Upper lobe of right lung (tissue), 1 donor: ENCODE measurements at regions not wholly inside any gene's neighbourhood (a gene's known extent, or its start where the extent isn't known, plus 50 kb on each side); places are given as distances from the start of the nearest gene placed in this dataset.
A peak's percentile ranks its signal among the peaks of the same experiment; 100 is the strongest.

Experiments
- ATAC-seq: fragments of 200-7000 bp; cut with Tn5 transposase; one replicate; pipeline ENCODE4 v1.9.1; 2020; ENCODE audit warnings: mild to moderate bottlenecking, moderate library complexity
- DNase-seq: peaks from one replicate; pipeline ENCODE4 v3.0.0-alpha.2; 2020
- H3K27ac ChIP-seq: fragments of 200-600 bp; one replicate; pipeline ENCODE4 v1.8.0; 2022
- H3K27me3 ChIP-seq: fragments of 200-600 bp; one replicate; pipeline ENCODE4 v1.8.0; 2022; ENCODE audit warnings: mild to moderate bottlenecking
- H3K36me3 ChIP-seq: fragments of 200-600 bp; one replicate; pipeline ENCODE4 v1.8.0; 2022
- H3K4me1 ChIP-seq: fragments of 200-600 bp; one replicate; pipeline ENCODE4 v1.8.0; 2022
- H3K4me3 ChIP-seq: fragments of 200-600 bp; one replicate; pipeline ENCODE4 v1.8.0; 2022; ENCODE audit warnings: mild to moderate bottlenecking
- H3K9me3 ChIP-seq: fragments of 200-600 bp; one replicate; pipeline ENCODE4 v1.8.0; 2022
- intact Hi-C: fragments of 100-400 bp; cut with DNase I; formaldehyde crosslinking; loops from one replicate; pipeline ENCODE4 v1.11.0; 2022
- TF ChIP-seq, protein P1 (sequence below): fragments of 200-600 bp; IDR thresholded peaks from one replicate; pipeline ENCODE4 v1.8.0; 2022; ENCODE audit warnings: antibody characterized with exemption
- donor health status: DM: no; HTN: yes; CAD: no; lungs with severe emphysema.

DNA sequence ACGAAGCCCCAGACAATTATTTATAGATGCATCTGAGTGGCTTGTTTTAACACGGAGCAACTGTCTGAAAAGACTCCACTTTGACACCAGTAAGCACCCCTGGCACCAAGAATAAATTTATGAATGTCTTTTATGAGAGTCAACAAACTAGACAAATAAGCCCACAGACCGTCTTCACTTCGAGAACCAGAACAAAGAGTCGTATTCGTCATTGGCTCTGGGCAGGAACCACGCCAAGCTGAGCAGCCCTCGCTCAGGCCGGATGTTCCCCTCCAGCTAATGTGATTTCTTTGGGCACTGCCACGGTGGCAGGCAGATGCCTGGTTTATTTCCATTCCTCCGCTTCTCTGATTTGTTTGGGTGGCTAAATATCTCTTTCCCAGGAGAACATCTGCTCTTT lies 91.9 kb upstream of the STC2 start:
- intact Hi-C loops = no loop called here
- Histone ChIP-seq H3K27me3 (no peaks in the 10 kb centered on the region), H3K9me3 (no peaks in the 10 kb centered on the region), H3K4me1 (no peaks in the 10 kb centered on the region), H3K4me3 (no peak overlapping the region), H3K27ac (no peak overlapping the region), H3K36me3 (no peaks in the 10 kb centered on the region)
- TF ChIP-seq, protein P1, sequence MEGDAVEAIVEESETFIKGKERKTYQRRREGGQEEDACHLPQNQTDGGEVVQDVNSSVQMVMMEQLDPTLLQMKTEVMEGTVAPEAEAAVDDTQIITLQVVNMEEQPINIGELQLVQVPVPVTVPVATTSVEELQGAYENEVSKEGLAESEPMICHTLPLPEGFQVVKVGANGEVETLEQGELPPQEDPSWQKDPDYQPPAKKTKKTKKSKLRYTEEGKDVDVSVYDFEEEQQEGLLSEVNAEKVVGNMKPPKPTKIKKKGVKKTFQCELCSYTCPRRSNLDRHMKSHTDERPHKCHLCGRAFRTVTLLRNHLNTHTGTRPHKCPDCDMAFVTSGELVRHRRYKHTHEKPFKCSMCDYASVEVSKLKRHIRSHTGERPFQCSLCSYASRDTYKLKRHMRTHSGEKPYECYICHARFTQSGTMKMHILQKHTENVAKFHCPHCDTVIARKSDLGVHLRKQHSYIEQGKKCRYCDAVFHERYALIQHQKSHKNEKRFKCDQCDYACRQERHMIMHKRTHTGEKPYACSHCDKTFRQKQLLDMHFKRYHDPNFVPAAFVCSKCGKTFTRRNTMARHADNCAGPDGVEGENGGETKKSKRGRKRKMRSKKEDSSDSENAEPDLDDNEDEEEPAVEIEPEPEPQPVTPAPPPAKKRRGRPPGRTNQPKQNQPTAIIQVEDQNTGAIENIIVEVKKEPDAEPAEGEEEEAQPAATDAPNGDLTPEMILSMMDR = no peak
- ATAC-seq (no peak), DNase-seq (no peak)

DNA sequence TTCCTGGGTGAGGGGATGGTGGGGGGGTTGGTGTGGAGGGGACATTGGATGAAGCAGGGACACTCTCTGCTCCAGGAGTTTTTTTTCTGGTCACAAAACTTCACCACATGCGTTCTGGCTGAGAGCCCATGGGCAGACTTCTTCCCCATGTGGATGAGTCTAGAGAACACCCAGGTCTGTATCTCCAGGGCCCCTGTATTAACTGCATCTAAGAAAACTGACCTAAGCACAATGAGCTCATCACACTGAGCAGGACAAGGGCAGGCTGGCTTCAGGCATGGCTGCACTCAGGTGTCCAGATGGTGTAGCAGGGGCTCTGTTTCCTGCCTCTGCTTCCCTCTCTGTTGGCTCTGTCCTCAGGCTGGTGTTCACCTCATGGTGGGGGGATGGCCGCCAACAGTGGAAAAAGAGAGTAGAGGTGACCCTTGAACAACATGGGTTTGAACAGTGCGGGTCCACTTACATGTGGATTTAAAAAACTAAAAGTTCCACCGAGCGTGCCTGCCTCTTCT lies 85.3 kb upstream of the STC2 start:
- Histone ChIP-seq H3K4me3 (no peak overlapping the region), H3K27me3 (no peaks in the 10 kb centered on the region), H3K4me1 (no peaks in the 10 kb centered on the region), H3K36me3 (no peaks in the 10 kb centered on the region), H3K9me3 (no peaks in the 10 kb centered on the region), H3K27ac (no peak overlapping the region)
- TF ChIP-seq, protein P1 = no peak
- intact Hi-C loops = no loop called here
- ATAC-seq = no peak
- no peak for DNase-seq

DNA sequence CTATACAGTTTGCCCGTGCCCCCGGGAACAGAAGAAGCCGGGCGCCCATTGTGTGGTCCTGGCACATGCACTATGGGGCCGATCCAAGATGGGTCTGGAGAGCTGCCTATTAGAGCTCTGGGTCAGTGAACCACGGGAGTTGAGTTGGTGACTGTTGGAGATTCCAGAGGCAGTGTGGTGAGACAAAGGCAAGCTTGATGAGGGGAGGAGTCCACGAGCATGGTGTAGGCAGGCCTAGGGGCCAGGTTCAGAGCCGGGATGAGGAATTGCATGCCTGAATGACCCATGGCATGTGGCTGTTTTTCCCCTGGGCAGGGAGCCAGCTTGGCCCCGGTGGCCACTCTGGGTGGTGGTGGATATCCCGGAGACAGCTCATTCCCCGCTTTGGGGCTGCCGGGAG lies 84.4 kb upstream of the STC2 start:
- H3K36me3 ChIP-seq = no peaks in the 10 kb centered on the region
- no peak for DNase-seq
- H3K27me3 ChIP-seq = no peaks in the 10 kb centered on the region
- H3K27ac ChIP-seq = no peak overlapping the region
- peak; percentile 44 for ATAC-seq
- no peaks in the 10 kb centered on the region for H3K9me3 ChIP-seq
- TF ChIP-seq, protein P1 = no peak
- H3K4me3 ChIP-seq = no peak overlapping the region
- intact Hi-C loops = no loop called here
- H3K4me1 ChIP-seq = no peaks in the 10 kb centered on the region

DNA sequence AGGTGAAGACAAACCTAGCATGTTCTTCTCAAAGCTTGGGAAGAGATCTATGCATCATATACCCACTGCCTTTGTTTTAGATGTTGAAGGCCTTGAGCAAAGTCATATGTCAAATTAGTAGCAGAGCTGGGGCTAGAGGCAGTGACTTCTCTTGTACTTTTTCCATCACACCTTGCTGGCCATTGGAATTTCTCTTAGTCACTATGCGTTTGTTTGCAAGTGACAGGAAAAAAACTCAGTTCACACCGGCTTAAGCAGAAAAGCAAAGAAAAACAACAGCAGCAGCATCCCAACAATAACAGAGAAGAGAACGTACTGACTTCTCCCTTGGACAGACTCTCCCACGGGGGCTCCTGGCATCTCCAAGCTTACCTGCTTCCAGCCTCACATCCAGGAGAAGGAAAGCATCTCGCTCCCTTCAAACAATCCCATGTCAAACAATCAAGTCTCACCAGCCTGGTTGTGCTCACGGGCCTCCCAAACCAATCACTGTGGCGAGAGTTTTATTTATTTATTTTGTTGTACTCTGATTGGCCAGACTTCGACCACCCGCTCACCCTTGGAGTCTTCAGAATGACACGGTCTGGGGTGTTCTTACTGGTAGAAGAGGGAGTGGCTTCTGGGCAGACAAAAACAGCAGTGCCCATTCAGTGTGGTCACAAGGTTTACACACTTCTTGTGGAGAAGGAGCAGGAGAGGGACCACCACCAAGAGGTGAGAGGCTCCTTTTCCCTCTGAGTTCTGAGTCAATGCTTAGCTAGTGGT lies 83.8 kb upstream of the STC2 start:
- intact Hi-C loops = no loop called here
- TF ChIP-seq, protein P1 = no peak

DNA sequence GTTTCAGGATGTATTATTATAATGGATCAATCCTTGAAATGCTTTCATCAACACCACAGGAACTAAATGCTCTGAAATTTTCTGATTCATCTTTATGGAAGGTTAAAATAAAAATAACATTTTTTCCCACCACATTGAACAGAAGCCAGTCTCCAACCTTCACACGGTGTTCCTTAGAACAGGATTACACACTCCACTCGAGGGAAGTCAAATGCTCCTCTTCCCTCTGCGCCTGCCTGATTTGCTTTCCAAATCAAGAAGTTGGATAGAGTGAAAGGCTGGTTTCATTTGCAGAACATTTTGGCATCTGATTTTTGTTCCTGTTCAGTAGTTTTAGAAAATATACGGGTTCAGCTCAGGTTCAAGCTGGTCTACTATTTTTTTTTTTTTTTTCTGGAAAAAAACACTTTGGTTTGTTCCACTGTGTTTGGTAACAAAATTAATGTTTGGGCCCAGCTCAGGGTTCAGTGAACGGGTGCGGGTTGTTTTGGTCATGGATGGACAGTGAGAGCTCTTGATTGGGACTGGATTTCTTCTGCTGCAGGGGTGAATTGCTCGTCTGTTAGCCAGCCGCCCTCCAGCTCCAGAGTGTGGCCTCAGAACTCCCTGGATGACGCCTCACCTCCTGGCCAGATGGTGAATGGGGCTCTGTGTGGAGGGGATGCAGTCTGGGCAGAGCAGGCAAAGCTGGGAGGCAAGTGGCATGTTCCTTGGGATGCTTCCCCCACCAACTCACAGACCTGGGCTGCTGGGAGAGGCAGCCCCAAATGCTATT lies 82.4 kb upstream of the STC2 start:
- no peaks in the 10 kb centered on the region for H3K27me3 ChIP-seq
- ATAC-seq (no peak), DNase-seq (no peak)
- no peak overlapping the region for H3K4me3 ChIP-seq
- no peaks in the 10 kb centered on the region for H3K36me3 ChIP-seq
- H3K4me1 ChIP-seq = no peaks in the 10 kb centered on the region
- TF ChIP-seq, protein P1 = no peak
- H3K27ac ChIP-seq = no peak overlapping the region
- no peaks in the 10 kb centered on the region for H3K9me3 ChIP-seq
- intact Hi-C loops = no loop called here

More for the DNA sequence above, 83.8 kb upstream of the STC2 start:
- no peak for ATAC-seq
- Histone ChIP-seq H3K4me3 (no peak overlapping the region), H3K9me3 (no peaks in the 10 kb centered on the region), H3K27me3 (no peaks in the 10 kb centered on the region), H3K4me1 (no peaks in the 10 kb centered on the region), H3K27ac (no peak overlapping the region), H3K36me3 (no peaks in the 10 kb centered on the region)
- DNase-seq = no peak
